ENCODE measurements at regions not wholly inside any gene's neighbourhood (a gene's known extent, or its start where the extent isn't known, plus 50 kb on each side); places are given as distances from the start of the nearest gene placed in this dataset.
"Not testable (repeated sequence)": the region's sequence is repeated elsewhere in the genome, so short reads cannot be mapped to it uniquely, and the experiment has no call there.

DNA sequence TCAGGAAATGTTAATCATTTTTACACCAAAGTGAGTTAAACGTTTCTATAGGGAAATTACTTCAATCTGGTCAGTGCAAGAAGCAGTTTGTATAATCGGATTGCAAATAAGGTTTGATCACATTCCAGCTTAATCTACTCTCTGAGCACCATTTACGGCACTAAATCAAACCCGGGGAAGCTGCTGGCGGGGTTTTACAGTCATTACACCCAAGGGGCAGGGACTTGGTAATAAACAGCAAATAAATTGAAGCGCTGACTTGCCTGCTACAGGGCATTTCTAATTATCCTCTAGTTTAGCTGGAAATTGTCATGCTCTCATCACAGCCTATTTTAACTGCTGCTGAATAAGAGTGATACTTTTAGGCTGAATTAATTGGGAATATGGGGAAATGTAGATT, 152.1 kb upstream of the SOX21 start:
- peak in 3 of 6 donors; percentile 33 to 94 (median 39) for DNase-seq (ENCODE audit: low read depth in 4 of 6, low spot score in 6 of 6)
- Histone ChIP-seq H3K4me1 (ENCODE audit: control insufficient read depth, insufficient read depth, low read length) (peaks cover 6% of the 10 kb centered on the region), H3K27ac (ENCODE audit: low read depth, low read length) (no peak overlapping the region), H3K4me3 (ENCODE audit: low read depth, low read length) (no peak overlapping the region), H3K9me3 (ENCODE audit: control insufficient read depth, insufficient read depth, low read length) (no peaks in the 10 kb centered on the region), H3K36me3 (ENCODE audit: control insufficient read depth, insufficient read depth, low read length) (no peaks in the 10 kb centered on the region), H3K27me3 (ENCODE audit: control insufficient read depth, insufficient read depth, low read length) (peaks cover 3% of the 10 kb centered on the region)
- 31% methylated on average over 4 of the region's 6 CpGs for WGBS (ENCODE audit: insufficient coverage)

DNA sequence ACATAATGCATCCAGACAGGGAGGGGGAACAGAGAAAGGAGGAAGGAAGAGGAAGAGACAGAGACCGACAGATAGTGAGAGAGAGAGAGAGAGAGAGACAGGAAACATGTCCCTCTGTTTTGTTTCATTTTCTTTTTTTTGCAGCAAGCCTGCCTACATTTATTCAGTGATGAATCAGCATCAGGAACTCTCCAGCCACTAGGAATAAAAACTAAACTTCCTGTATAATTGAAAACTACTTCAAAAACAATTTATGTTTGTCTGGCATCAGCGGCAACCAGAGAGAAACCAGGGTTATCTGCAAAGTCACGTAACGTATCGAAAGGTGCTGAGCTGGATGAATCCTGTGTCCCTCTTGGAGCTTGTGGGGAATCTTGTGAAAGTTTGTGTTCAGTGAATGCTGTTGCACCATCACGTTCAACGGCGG, 148.6 kb upstream of the SOX21 start:
- H3K9me3 ChIP-seq (ENCODE audit: control insufficient read depth, insufficient read depth, low read length), result no peaks in the 10 kb centered on the region
- H3K4me3 ChIP-seq (ENCODE audit: low read depth, low read length), result no peak overlapping the region
- peaks cover 3% of the 10 kb centered on the region for H3K27me3 ChIP-seq (ENCODE audit: control insufficient read depth, insufficient read depth, low read length)
- DNase-seq (ENCODE audit: low read depth in 4 of 6, low spot score in 6 of 6), result no peak
- WGBS (ENCODE audit: insufficient coverage), result 69% methylated on average over 4 of the region's 8 CpGs
- no peak overlapping the region for H3K27ac ChIP-seq (ENCODE audit: low read depth, low read length)
- H3K36me3 ChIP-seq (ENCODE audit: control insufficient read depth, insufficient read depth, low read length), result no peaks in the 10 kb centered on the region
- peaks cover 12% of the 10 kb centered on the region for H3K4me1 ChIP-seq (ENCODE audit: control insufficient read depth, insufficient read depth, low read length)

DNA sequence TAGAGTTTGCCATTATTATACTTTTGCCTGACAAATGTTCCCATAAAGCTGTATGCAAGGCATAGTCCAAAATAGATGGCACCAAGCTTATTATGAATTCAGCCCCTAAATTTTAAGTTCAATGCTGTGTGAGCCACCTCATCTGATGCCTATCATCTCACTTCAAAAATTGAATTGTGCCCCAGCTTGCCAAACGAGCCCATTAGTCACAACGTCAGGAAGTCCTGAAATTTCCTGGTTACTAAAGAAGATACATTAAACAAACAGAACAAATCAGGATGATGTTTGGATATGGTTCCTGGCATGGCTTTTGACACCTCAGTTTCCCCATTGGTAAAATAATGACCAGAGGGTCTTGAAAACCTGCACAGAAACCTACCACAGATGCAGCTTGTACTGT, 147.5 kb upstream of the SOX21 start:
- Histone ChIP-seq H3K27me3 (ENCODE audit: control insufficient read depth, insufficient read depth, low read length) (no peaks in the 10 kb centered on the region), H3K9me3 (ENCODE audit: control insufficient read depth, insufficient read depth, low read length) (no peaks in the 10 kb centered on the region), H3K27ac (ENCODE audit: low read depth, low read length) (peak overlapping the region; percentile 10), H3K36me3 (ENCODE audit: control insufficient read depth, insufficient read depth, low read length) (no peaks in the 10 kb centered on the region), H3K4me1 (ENCODE audit: control insufficient read depth, insufficient read depth, low read length) (peaks cover 12% of the 10 kb centered on the region), H3K4me3 (ENCODE audit: low read depth, low read length) (no peak overlapping the region)
- no CpG with 5 or more reads among the region's 2 CpGs for WGBS (ENCODE audit: insufficient coverage)
- DNase-seq (ENCODE audit: low read depth in 4 of 6, low spot score in 6 of 6), result no peak

DNA sequence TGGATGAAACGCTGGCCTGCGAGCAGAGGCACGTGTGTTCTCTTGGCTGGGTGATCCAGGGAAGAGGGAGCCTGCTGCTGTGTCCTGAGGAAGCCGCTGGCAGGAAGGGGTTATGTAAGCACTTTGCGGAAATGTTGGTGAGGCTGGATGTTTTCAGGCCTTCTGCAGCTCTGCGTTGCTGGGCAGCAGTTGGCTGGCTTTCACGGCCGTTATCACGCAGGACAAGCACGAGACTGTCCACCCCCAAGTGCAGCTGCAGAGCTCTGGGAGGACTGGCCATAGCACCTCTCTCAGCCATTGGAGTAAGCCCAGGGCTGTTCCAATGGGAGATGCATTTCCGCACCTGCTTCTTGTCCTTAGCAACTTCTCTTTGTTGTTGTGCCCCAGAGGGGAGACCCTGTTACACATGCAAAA, 146.9 kb upstream of the SOX21 start:
- H3K4me1 ChIP-seq (ENCODE audit: control insufficient read depth, insufficient read depth, low read length), result peaks cover 12% of the 10 kb centered on the region
- H3K36me3 ChIP-seq (ENCODE audit: control insufficient read depth, insufficient read depth, low read length), result no peaks in the 10 kb centered on the region
- no peaks in the 10 kb centered on the region for H3K9me3 ChIP-seq (ENCODE audit: control insufficient read depth, insufficient read depth, low read length)
- peak overlapping the region; percentile 10 for H3K27ac ChIP-seq (ENCODE audit: low read depth, low read length)
- WGBS (ENCODE audit: insufficient coverage), result 13% methylated on average over 11 of the region's 11 CpGs
- no peak overlapping the region for H3K4me3 ChIP-seq (ENCODE audit: low read depth, low read length)
- H3K27me3 ChIP-seq (ENCODE audit: control insufficient read depth, insufficient read depth, low read length), result no peaks in the 10 kb centered on the region
- peak in 5 of 6 donors; percentile 44 to 83 (median 64) for DNase-seq (ENCODE audit: low read depth in 4 of 6, low spot score in 6 of 6)

DNA sequence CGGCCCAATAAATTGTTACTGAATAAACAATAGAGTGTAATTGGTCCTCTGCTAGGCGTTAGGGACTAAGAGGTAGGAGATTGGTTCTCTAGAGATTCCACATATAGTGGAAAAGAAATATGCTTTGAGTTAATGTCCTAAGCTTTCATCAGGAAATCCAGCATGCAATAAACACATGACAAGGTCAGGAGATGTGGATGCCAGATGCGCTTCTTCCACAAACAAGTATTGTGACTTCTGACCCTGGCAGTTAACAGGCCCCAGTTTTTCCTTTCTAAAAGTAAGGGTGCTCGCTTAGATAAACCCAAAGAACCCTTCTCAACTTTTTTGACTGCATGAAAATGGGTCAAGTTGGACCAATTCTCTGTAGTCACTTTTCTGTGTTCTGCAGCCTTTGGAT, 146.5 kb upstream of the SOX21 start:
- no peak for DNase-seq (ENCODE audit: low read depth in 4 of 6, low spot score in 6 of 6)
- Histone ChIP-seq H3K9me3 (ENCODE audit: control insufficient read depth, insufficient read depth, low read length) (no peaks in the 10 kb centered on the region), H3K27me3 (ENCODE audit: control insufficient read depth, insufficient read depth, low read length) (no peaks in the 10 kb centered on the region), H3K36me3 (ENCODE audit: control insufficient read depth, insufficient read depth, low read length) (no peaks in the 10 kb centered on the region), H3K4me1 (ENCODE audit: control insufficient read depth, insufficient read depth, low read length) (peaks cover 12% of the 10 kb centered on the region), H3K27ac (ENCODE audit: low read depth, low read length) (peak overlapping the region; percentile 10), H3K4me3 (ENCODE audit: low read depth, low read length) (no peak overlapping the region)
- WGBS (ENCODE audit: insufficient coverage), result no CpG with 5 or more reads among the region's 4 CpGs

DNA sequence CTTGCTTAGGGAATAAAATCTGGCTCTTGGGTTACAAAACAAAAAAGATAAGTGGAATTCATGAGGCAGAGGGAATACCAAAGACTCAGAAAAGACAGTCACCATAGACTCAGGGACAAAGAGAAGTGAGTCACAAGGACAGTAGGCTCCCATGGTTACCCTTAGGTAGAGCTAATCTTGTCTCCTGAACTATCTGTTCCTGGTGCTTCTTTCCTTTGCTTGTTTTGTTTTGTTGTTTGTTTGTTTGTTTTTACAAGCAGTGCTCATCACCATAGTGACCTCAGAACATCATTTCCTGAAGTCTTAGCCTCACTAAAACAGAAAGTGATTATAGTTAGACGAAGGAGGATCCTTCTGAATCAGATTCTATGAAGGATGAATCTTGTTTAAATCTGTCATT, 142.3 kb upstream of the SOX21 start:
- DNase-seq (ENCODE audit: low read depth in 4 of 6, low spot score in 6 of 6), result no peak
- Histone ChIP-seq H3K36me3 (ENCODE audit: control insufficient read depth, insufficient read depth, low read length) (no peaks in the 10 kb centered on the region), H3K27ac (ENCODE audit: low read depth, low read length) (no peak overlapping the region), H3K27me3 (ENCODE audit: control insufficient read depth, insufficient read depth, low read length) (no peaks in the 10 kb centered on the region), H3K4me1 (ENCODE audit: control insufficient read depth, insufficient read depth, low read length) (peaks cover 8% of the 10 kb centered on the region), H3K9me3 (ENCODE audit: control insufficient read depth, insufficient read depth, low read length) (no peaks in the 10 kb centered on the region), H3K4me3 (ENCODE audit: low read depth, low read length) (no peak overlapping the region)
- no CpG with 5 or more reads among the region's 1 CpG for WGBS (ENCODE audit: insufficient coverage)

DNA sequence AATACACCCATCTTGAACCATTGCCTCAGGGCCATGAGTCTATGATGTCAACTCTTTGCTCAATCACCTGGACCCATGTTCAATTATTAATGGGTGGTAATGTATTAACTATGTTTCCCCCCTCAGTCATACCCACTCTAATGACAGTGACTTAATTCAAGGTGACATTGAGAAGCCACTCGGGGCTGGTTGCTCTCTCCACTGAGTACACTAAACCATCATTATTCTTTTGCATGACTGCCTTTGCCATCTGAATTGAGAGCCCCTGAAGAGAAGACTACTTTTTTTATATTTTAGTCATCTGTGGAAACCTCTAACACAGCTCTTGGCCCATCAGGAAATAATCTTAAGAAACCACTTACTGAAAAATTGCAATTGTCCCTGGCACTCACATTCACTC, 139.2 kb upstream of the SOX21 start:
- H3K4me1 ChIP-seq (ENCODE audit: control insufficient read depth, insufficient read depth, low read length), result no peaks in the 10 kb centered on the region
- H3K27ac ChIP-seq (ENCODE audit: low read depth, low read length), result no peak overlapping the region
- WGBS (ENCODE audit: insufficient coverage), result 71% methylated on average over 1 of the region's 1 CpG
- H3K36me3 ChIP-seq (ENCODE audit: control insufficient read depth, insufficient read depth, low read length), result no peaks in the 10 kb centered on the region
- H3K27me3 ChIP-seq (ENCODE audit: control insufficient read depth, insufficient read depth, low read length), result no peaks in the 10 kb centered on the region
- H3K4me3 ChIP-seq (ENCODE audit: low read depth, low read length), result no peak overlapping the region
- no peaks in the 10 kb centered on the region for H3K9me3 ChIP-seq (ENCODE audit: control insufficient read depth, insufficient read depth, low read length)
- no peak for DNase-seq (ENCODE audit: low read depth in 4 of 6, low spot score in 6 of 6)

DNA sequence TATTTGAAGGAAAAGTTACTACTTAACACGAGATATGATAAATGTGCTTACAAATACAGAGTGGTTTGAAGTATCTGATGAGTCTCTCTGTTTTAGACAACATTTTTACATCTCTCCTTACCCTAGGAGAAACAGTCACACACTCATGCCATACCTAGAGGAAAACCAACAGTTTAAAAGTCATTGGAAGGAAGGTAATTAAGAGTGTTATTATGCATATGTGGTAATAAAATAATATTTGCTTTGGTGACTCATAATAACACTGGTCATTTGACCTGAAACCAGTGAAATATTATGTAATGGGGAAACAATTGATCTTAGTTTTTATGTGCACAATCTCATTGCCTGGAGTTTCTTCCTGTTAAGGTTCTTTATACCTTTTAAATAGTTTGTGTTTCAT, 136.9 kb upstream of the SOX21 start:
- no CpG with 5 or more reads among the region's 1 CpG for WGBS (ENCODE audit: insufficient coverage)
- Histone ChIP-seq H3K27ac (ENCODE audit: low read depth, low read length) (no peak overlapping the region), H3K4me3 (ENCODE audit: low read depth, low read length) (no peak overlapping the region), H3K4me1 (ENCODE audit: control insufficient read depth, insufficient read depth, low read length) (no peaks in the 10 kb centered on the region), H3K27me3 (ENCODE audit: control insufficient read depth, insufficient read depth, low read length) (no peaks in the 10 kb centered on the region), H3K9me3 (ENCODE audit: control insufficient read depth, insufficient read depth, low read length) (no peaks in the 10 kb centered on the region), H3K36me3 (ENCODE audit: control insufficient read depth, insufficient read depth, low read length) (no peaks in the 10 kb centered on the region)
- DNase-seq (ENCODE audit: low read depth in 4 of 6, low spot score in 6 of 6), result no peak

DNA sequence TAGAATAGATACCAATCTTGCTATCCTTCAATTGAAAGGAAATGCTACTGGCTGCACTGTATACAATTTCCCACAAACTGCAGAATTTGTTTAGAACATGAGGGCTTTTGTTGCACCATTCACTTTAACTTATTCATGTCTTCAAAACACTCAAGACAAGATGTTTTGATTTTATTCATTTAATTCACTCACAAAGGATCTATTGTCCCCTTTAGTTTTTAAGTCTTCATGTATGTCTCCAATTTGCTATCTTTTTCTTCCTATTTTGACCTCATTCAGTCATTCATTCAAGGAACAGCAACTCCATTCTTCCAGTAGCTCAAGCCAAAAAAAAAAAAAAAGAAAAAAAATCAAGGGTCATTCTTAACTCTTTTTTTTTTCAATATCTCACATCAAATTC, 130.6 kb upstream of the SOX21 start:
- Histone ChIP-seq H3K9me3 (ENCODE audit: control insufficient read depth, insufficient read depth, low read length) (no peaks in the 10 kb centered on the region), H3K27ac (ENCODE audit: low read depth, low read length) (no peak overlapping the region), H3K36me3 (ENCODE audit: control insufficient read depth, insufficient read depth, low read length) (no peaks in the 10 kb centered on the region), H3K27me3 (ENCODE audit: control insufficient read depth, insufficient read depth, low read length) (no peaks in the 10 kb centered on the region), H3K4me3 (ENCODE audit: low read depth, low read length) (no peak overlapping the region), H3K4me1 (ENCODE audit: control insufficient read depth, insufficient read depth, low read length) (no peaks in the 10 kb centered on the region)
- DNase-seq (ENCODE audit: low read depth in 4 of 6, low spot score in 6 of 6), result no peak

DNA sequence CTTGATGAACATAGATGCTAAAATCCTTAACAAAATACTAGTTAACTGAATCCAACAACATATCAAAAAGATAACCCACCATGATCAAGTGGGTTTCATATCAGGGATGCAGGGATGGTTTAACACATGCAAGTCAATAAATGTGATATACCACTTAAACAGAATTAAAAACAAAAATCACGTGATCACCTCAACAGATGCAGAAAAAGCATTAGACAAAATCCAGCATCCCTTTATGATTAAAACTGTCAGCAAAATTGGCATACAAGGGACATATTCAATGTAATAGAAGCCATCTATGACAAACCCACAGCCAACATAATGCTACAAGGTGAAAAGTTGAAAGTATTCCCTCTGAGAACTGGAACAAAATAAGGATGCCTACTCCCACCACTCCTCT, 124.7 kb upstream of the SOX21 start:
- 80% methylated on average over 1 of the region's 1 CpG for WGBS (ENCODE audit: insufficient coverage)
- not testable (repeated sequence) for DNase-seq (ENCODE audit: low read depth in 4 of 6, low spot score in 6 of 6); H3K4me1 ChIP-seq (ENCODE audit: control insufficient read depth, insufficient read depth, low read length); H3K27ac ChIP-seq (ENCODE audit: low read depth, low read length); H3K4me3 ChIP-seq (ENCODE audit: low read depth, low read length); H3K36me3 ChIP-seq (ENCODE audit: control insufficient read depth, insufficient read depth, low read length); H3K9me3 ChIP-seq (ENCODE audit: control insufficient read depth, insufficient read depth, low read length); H3K27me3 ChIP-seq (ENCODE audit: control insufficient read depth, insufficient read depth, low read length)
